Gastroesophageal sphincter (tissue), 3 donors: ENCODE measurements at regions not wholly inside any gene's neighbourhood (a gene's known extent, or its start where the extent isn't known, plus 50 kb on each side); places are given as distances from the start of the nearest gene placed in this dataset.

Experiments
- POLR2A ChIP-seq, 2 donors: fragments of 450-650 bp; IDR thresholded peaks; one replicate each; pipeline ENCODE4 v1.6.1; 2017; ENCODE audit warnings: antibody characterized with exemption in 2 of 2, mild to moderate bottlenecking in 2 of 2, moderate library complexity in 1 of 2
- POLR2AphosphoS5 ChIP-seq: sonication (generic); formaldehyde crosslinking; IDR thresholded peaks from one replicate; pipeline ENCODE4 v1.6.1; 2017; ENCODE audit warnings: antibody characterized with exemption
- TF ChIP-seq, protein P1 (sequence below), 4 experiments: fragments of 200-600 bp in 2 of 4; fragments of 450-650 bp in 2 of 4; sonication (generic) in 1 of 4; IDR thresholded peaks; one replicate each; pipeline ENCODE4 v1.5.1; 2017 to 2019; ENCODE audit warnings: antibody characterized with exemption in 4 of 4, mild to moderate bottlenecking in 2 of 4, moderate library complexity in 2 of 4

DNA sequence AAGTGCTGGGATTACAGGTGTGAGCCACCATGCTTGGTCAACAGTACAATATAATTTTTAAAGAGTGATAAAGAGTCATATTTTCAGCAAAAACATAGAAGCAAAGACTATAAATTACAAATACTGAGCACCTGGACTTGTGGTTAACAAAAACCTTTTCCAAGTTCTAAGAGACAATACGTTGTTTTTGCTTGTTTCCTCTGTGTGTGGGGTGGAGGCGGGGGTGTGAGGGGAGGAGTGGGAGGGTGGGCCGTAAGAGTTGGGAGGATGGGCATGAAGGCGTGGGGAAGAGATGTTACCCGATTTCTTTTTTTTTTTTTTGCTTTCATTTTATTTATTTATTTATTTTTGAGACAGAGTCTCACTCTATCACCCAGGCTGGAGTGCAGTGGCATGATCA, 78.0 kb upstream of the WIPF1 start:
- TF ChIP-seq, protein P1, sequence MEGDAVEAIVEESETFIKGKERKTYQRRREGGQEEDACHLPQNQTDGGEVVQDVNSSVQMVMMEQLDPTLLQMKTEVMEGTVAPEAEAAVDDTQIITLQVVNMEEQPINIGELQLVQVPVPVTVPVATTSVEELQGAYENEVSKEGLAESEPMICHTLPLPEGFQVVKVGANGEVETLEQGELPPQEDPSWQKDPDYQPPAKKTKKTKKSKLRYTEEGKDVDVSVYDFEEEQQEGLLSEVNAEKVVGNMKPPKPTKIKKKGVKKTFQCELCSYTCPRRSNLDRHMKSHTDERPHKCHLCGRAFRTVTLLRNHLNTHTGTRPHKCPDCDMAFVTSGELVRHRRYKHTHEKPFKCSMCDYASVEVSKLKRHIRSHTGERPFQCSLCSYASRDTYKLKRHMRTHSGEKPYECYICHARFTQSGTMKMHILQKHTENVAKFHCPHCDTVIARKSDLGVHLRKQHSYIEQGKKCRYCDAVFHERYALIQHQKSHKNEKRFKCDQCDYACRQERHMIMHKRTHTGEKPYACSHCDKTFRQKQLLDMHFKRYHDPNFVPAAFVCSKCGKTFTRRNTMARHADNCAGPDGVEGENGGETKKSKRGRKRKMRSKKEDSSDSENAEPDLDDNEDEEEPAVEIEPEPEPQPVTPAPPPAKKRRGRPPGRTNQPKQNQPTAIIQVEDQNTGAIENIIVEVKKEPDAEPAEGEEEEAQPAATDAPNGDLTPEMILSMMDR (IDR thresholded peaks at IDR 0.05), result no peak
- TF ChIP-seq POLR2A (IDR thresholded peaks at IDR 0.05) (no peak), POLR2AphosphoS5 (no peak)
